ENCODE measurements at regions not wholly inside any gene's neighbourhood (a gene's known extent, or its start where the extent isn't known, plus 50 kb on each side); places are given as distances from the start of the nearest gene placed in this dataset.

DNA sequence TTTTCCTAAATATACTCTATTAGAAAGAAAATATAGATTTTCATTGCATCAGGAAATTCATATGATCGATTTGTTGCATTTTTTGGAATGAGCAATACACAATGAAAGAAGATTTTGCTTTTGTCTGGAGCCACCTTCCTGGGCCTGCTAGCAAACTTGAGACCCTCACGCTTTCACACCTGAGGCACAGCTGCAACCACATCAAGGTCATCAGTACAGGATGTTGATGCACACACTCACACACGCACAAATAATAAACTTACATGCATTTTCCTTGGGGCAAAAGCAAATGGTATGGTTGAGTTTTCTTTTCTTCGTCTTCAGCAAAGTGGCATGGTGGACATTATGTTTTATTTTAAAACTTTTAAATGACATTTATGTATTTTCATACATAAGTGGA, 64.8 kb upstream of the SATB1 start:
- no peak for TF ChIP-seq POLR2A (IDR thresholded peaks at IDR 0.05; ENCODE audit: low read length)
- TF ChIP-seq GATA1 (IDR thresholded peaks at IDR 0.05; ENCODE audit: low read depth, low read length), result no peak

Data from erythroblast (primary cell).